SK-N-SH treated with all-trans-retinoic acid at 6 μM for 48 hours (cell line): ENCODE measurements at regions not wholly inside any gene's neighbourhood (a gene's known extent, or its start where the extent isn't known, plus 50 kb on each side); places are given as distances from the start of the nearest gene placed in this dataset.

Source experiments
- BACH2 ChIP-seq: fragments of 250-450 bp; sonication (Bioruptor Pico); IDR thresholded peaks from 2 replicates; pipeline ENCODE4 v1.9.0; 2021; ENCODE audit warnings: mild to moderate bottlenecking, borderline replicate concordance
- CREB5 ChIP-seq: fragments of 250-450 bp; sonication (Bioruptor Pico); IDR thresholded peaks from 2 replicates; pipeline ENCODE4 v1.5.1; 2020; ENCODE audit warnings: low read depth, mild to moderate bottlenecking, moderate library complexity
- CSDC2 ChIP-seq: fragments of 250-450 bp; sonication (Bioruptor Pico); IDR thresholded peaks from 2 replicates; pipeline ENCODE4 v1.5.0; 2020; ENCODE audit warnings: mild to moderate bottlenecking, moderate library complexity
- ESRRG ChIP-seq: fragments of 250-450 bp; sonication (Bioruptor Pico); IDR thresholded peaks from 2 replicates; pipeline ENCODE4 v1.6.1; 2021; ENCODE audit warnings: mild to moderate bottlenecking
- PATZ1 ChIP-seq: fragments of 250-450 bp; sonication (Bioruptor Pico); IDR thresholded peaks from 2 replicates; pipeline ENCODE4 v1.8.0; 2020; ENCODE audit warnings: mild to moderate bottlenecking, moderate library complexity, borderline replicate concordance
- SNAI2 ChIP-seq: fragments of 250-450 bp; sonication (Bioruptor Pico); IDR thresholded peaks from 2 replicates; pipeline ENCODE4 v1.5.0; 2020; ENCODE audit warnings: mild to moderate bottlenecking, moderate library complexity
- TCF4 ChIP-seq: fragments of 250-450 bp; sonication (Bioruptor Pico); IDR thresholded peaks from 2 replicates; pipeline ENCODE4 v1.8.0; 2021; ENCODE audit warnings: mild to moderate bottlenecking, moderate library complexity, borderline replicate concordance
- TSHZ2 ChIP-seq: fragments of 250-450 bp; sonication (Bioruptor Pico); IDR thresholded peaks from 2 replicates; pipeline ENCODE4 v1.5.0; 2020; ENCODE audit warnings: mild to moderate bottlenecking, moderate library complexity
- ZC3H10 ChIP-seq: fragments of 250-450 bp; sonication (Bioruptor Pico); IDR thresholded peaks from 2 replicates; pipeline ENCODE4 v1.5.1; 2021; ENCODE audit warnings: mild to moderate bottlenecking, moderate library complexity
- ZNF70 ChIP-seq: fragments of 450-650 bp; formaldehyde crosslinking; IDR thresholded peaks from 2 replicates; pipeline ENCODE4 v1.5.0; 2020; ENCODE audit warnings: mild to moderate bottlenecking, moderate library complexity

GRCh38 chr17:63109661-63110060 lies 143.6 kb downstream of the TANC2 start:
- TF ChIP-seq CSDC2 (CRISPR knock-in tag) (no peak), TSHZ2 (CRISPR knock-in tag) (no peak), BACH2 (no peak), ESRRG (CRISPR knock-in tag) (no peak), SNAI2 (CRISPR knock-in tag) (no peak), PATZ1 (CRISPR knock-in tag) (no peak), CREB5 (CRISPR knock-in tag) (no peak), ZNF70 (CRISPR knock-in tag) (no peak), ZC3H10 (CRISPR knock-in tag) (no peak), TCF4 (no peak)
